ENCODE measurements at regions not wholly inside any gene's neighbourhood (a gene's known extent, or its start where the extent isn't known, plus 50 kb on each side); places are given as distances from the start of the nearest gene placed in this dataset.
A peak's percentile ranks its signal among the peaks of the same experiment; 100 is the strongest.

DNA sequence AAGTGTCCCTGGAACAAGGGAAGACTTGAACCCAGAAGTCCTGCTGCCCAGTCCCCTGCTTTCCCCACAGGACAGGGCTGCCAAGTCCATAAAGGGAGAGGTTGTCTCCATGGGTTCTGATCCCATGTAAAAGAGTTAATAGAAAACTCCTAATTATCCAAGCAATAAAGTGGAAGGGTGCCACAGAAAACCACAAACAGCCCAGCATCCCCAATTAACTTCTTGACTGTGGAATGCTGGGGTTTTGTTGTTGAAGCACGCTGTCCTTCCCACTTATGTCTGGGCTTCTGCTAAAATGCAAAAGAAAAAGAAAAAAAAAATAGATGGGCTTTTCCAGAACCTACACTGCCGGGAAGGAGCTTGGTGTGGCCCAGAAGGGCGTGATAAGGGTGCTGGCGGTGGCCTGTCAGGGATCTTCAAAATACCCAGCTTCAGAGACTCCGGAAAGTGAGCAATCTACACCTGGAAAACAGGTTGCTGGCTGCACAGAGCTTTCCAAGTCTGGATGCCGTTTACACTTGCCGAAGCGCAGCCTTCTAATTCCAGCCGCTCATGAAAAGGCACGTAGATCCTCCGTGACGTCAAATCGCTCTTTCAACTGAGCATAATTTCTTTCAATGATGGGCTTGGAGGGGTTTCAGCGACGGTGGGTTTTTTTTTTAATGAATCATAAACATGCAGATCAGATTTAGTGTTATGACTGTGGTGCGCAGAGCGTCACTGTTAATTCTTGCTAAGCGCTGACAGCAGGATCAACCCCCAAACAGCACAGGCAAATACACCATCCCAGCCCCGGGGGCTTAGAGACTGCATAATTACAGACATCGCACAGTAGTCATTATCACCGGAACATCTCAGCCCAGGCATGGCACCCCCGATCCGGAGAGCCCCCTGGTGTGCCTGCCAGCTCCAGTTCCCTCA, 197.6 kb downstream of the BCOR start:
- no peak overlapping the region for H3K27ac Mint-ChIP-seq
- H3K27me3 ChIP-seq (ENCODE audit: insufficient read depth, low read length), result no peaks in the 10 kb centered on the region
- DNase-seq, result no peak
- no peaks in the 10 kb centered on the region for H3K4me1 ChIP-seq (ENCODE audit: insufficient read depth, low read length)
- H3K9me3 Mint-ChIP-seq, result peaks cover 0 to 2% (median 0%) of the 10 kb centered on the region in 8 donors
- POLR2A ChIA-PET (ENCODE audit: partially characterized antibody), result no interaction called here
- H3K36me3 Mint-ChIP-seq, result no peaks in the 10 kb centered on the region
- H3K4me3 Mint-ChIP-seq, result no peak overlapping the region
- H3K36me3 ChIP-seq (ENCODE audit: insufficient read depth, low read length), result no peaks in the 10 kb centered on the region
- H3K4me1 Mint-ChIP-seq, result peaks cover 0 to 2% (median under 1%) of the 10 kb centered on the region in 4 donors
- intact Hi-C loops (cut with micrococcal nuclease), result no loop called here
- H3K27ac ChIP-seq (ENCODE audit: low read depth, low read length), result no peak overlapping the region
- CTCF ChIA-PET (ENCODE audit: partially characterized antibody), result no interaction called here
- H3K9me3 ChIP-seq (ENCODE audit: control insufficient read depth in 1 of 2, low read length in 2 of 2), result no peaks in the 10 kb centered on the region
- no peaks in the 10 kb centered on the region for H3K27me3 Mint-ChIP-seq
- H3K4me3 ChIP-seq (ENCODE audit: low read length in 2 of 2), result no peak overlapping the region

DNA sequence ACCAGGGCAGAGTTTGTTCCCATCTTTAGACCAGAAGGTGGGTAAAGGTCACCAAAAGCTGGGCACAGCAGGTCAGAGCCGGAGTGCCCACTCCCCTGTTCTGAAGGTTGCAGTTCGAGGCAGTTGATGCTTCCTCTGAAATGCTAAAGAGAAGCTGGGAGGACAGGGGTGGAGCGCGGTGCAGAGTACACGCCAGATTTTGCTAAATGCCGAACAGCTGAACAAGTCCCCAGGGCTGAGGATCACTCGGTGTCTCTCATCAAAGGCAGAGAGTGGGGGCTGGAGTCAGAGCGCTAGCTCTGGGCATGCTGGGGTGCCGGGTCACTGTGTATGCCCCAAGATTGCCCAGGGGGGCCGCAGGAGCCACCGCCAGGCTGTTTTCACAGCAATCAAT, 197.0 kb downstream of the BCOR start:
- Mint-ChIP-seq H3K4me3 (no peak overlapping the region), H3K4me1 (peaks cover 0 to 2% (median under 1%) of the 10 kb centered on the region in 4 donors), H3K27ac (no peak overlapping the region), H3K9me3 (peaks cover 0 to 2% (median 0%) of the 10 kb centered on the region in 8 donors), H3K27me3 (no peaks in the 10 kb centered on the region), H3K36me3 (no peaks in the 10 kb centered on the region)
- POLR2A ChIA-PET (ENCODE audit: partially characterized antibody), result no interaction called here
- CTCF ChIA-PET (ENCODE audit: partially characterized antibody), result no interaction called here
- Histone ChIP-seq H3K36me3 (ENCODE audit: insufficient read depth, low read length) (no peaks in the 10 kb centered on the region), H3K4me3 (ENCODE audit: low read length in 2 of 2) (no peak overlapping the region), H3K27ac (ENCODE audit: low read depth, low read length) (no peak overlapping the region), H3K27me3 (ENCODE audit: insufficient read depth, low read length) (no peaks in the 10 kb centered on the region), H3K4me1 (ENCODE audit: insufficient read depth, low read length) (no peaks in the 10 kb centered on the region), H3K9me3 (ENCODE audit: control insufficient read depth in 1 of 2, low read length in 2 of 2) (no peaks in the 10 kb centered on the region)
- intact Hi-C loops (cut with micrococcal nuclease), result no loop called here
- no peak for DNase-seq

DNA sequence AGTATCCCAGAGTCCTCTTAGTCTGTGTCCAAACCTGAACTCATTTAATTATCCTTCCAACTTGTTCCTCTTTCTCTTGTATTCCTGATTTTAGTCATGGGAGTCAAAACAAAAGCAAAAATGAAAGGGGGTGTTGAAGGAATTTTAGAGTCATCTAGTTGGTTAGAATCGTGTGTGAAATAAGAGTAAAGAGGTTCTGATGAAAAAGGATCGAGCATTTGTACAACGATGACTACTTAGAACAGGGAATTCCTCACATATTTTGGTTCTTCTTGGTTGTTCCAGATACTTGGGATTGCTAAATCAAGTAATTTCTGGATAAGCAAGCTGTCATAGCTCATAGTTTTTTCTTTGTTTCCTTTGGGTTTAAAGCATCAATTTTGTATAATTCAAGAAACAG, 194.4 kb downstream of the BCOR start:
- CTCF ChIA-PET (ENCODE audit: partially characterized antibody), result no interaction called here
- Mint-ChIP-seq H3K4me3 (no peak overlapping the region), H3K27ac (peak overlapping the region in 1 of 7 donors; percentile 89), H3K36me3 (no peaks in the 10 kb centered on the region), H3K4me1 (peaks cover 0 to 2% (median under 1%) of the 10 kb centered on the region in 4 donors), H3K9me3 (peaks cover 0 to 2% (median 0%) of the 10 kb centered on the region in 8 donors), H3K27me3 (no peaks in the 10 kb centered on the region)
- Histone ChIP-seq H3K4me1 (ENCODE audit: insufficient read depth, low read length) (no peaks in the 10 kb centered on the region), H3K4me3 (ENCODE audit: low read length in 2 of 2) (no peak overlapping the region), H3K27me3 (ENCODE audit: insufficient read depth, low read length) (no peaks in the 10 kb centered on the region), H3K9me3 (ENCODE audit: control insufficient read depth in 1 of 2, low read length in 2 of 2) (no peaks in the 10 kb centered on the region), H3K36me3 (ENCODE audit: insufficient read depth, low read length) (no peaks in the 10 kb centered on the region), H3K27ac (ENCODE audit: low read depth, low read length) (no peak overlapping the region)
- DNase-seq, result no peak
- intact Hi-C loops (cut with micrococcal nuclease), result no loop called here
- POLR2A ChIA-PET (ENCODE audit: partially characterized antibody), result no interaction called here

GRCh38 chrX:39903937-39904336, 193.8 kb downstream of the BCOR start:
- intact Hi-C loops (cut with micrococcal nuclease), result no loop called here
- Mint-ChIP-seq H3K27ac (no peak overlapping the region), H3K4me1 (peaks cover 0 to 2% (median under 1%) of the 10 kb centered on the region in 4 donors), H3K4me3 (no peak overlapping the region), H3K27me3 (no peaks in the 10 kb centered on the region), H3K36me3 (no peaks in the 10 kb centered on the region), H3K9me3 (peaks cover 0 to 2% (median 0%) of the 10 kb centered on the region in 8 donors)
- H3K4me3 ChIP-seq (ENCODE audit: low read length in 2 of 2), result no peak overlapping the region
- no peaks in the 10 kb centered on the region for H3K27me3 ChIP-seq (ENCODE audit: insufficient read depth, low read length)
- ChIA-PET POLR2A (ENCODE audit: partially characterized antibody) (no interaction called here), CTCF (ENCODE audit: partially characterized antibody) (no interaction called here)
- no peak overlapping the region for H3K27ac ChIP-seq (ENCODE audit: low read depth, low read length)
- H3K4me1 ChIP-seq (ENCODE audit: insufficient read depth, low read length), result no peaks in the 10 kb centered on the region
- no peak for DNase-seq
- H3K9me3 ChIP-seq (ENCODE audit: control insufficient read depth in 1 of 2, low read length in 2 of 2), result no peaks in the 10 kb centered on the region
- no peaks in the 10 kb centered on the region for H3K36me3 ChIP-seq (ENCODE audit: insufficient read depth, low read length)

DNA sequence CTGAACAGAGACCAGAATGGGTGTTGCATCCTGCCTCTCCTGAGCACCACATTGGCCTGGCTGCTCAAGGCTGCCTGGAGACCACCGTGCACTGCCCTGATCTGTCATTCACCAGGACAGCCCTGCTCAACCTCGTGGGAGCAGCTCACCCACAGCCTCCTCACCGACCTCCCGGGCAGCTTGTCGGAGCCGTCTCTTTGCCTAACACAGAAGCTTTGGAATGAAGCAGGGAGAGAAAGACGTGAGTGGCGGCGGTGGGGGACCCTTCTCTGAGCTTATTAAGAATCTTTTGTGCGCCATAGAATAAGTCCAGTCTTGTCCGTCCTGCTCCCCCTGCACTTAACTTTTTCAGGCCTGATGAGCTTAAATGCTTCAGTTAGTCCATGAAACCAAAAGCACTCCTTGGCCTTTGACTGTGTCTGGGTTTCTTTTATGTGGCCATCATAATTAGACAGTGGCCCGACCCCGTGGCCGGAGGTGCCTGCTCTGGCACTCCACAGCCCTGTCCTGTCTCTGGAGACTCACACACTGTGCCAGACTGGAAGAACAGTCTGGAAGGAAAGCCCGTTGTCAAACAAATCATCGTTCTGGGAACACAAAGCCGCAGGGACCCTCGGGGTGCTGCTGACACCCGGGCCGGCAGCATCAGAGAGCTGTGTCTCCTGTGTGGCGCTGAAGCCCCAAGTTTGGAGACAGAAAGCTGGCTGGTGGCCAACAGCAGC, 192.8 kb downstream of the BCOR start:
- no peak overlapping the region for H3K27ac Mint-ChIP-seq
- H3K27ac ChIP-seq (ENCODE audit: low read depth, low read length), result no peak overlapping the region
- no peaks in the 10 kb centered on the region for H3K27me3 Mint-ChIP-seq
- H3K9me3 ChIP-seq (ENCODE audit: control insufficient read depth in 1 of 2, low read length in 2 of 2), result no peaks in the 10 kb centered on the region
- H3K4me3 Mint-ChIP-seq, result no peak overlapping the region
- H3K4me3 ChIP-seq (ENCODE audit: low read length in 2 of 2), result no peak overlapping the region
- H3K4me1 Mint-ChIP-seq, result peaks cover 0 to 2% (median under 1%) of the 10 kb centered on the region in 4 donors
- no peaks in the 10 kb centered on the region for H3K9me3 Mint-ChIP-seq
- ChIA-PET CTCF (ENCODE audit: partially characterized antibody) (interaction anchor here (0.6 kb wide), 1 partner anchor 48 kb away, joined by 3 read pairs; no protein-coding TSS in a partner anchor), POLR2A (ENCODE audit: partially characterized antibody) (no interaction called here)
- H3K27me3 ChIP-seq (ENCODE audit: insufficient read depth, low read length), result no peaks in the 10 kb centered on the region
- no peak for DNase-seq
- intact Hi-C loops (cut with micrococcal nuclease), result no loop called here
- H3K36me3 ChIP-seq (ENCODE audit: insufficient read depth, low read length), result no peaks in the 10 kb centered on the region
- no peaks in the 10 kb centered on the region for H3K4me1 ChIP-seq (ENCODE audit: insufficient read depth, low read length)
- no peaks in the 10 kb centered on the region for H3K36me3 Mint-ChIP-seq

- Histone ChIP-seq H3K27ac (ENCODE audit: low read depth, low read length) (no peak overlapping the region), H3K27me3 (ENCODE audit: insufficient read depth, low read length) (no peaks in the 10 kb centered on the region), H3K4me1 (ENCODE audit: insufficient read depth, low read length) (no peaks in the 10 kb centered on the region), H3K36me3 (ENCODE audit: insufficient read depth, low read length) (no peaks in the 10 kb centered on the region), H3K4me3 (ENCODE audit: low read length in 2 of 2) (no peak overlapping the region), H3K9me3 (ENCODE audit: control insufficient read depth in 1 of 2, low read length in 2 of 2) (no peaks in the 10 kb centered on the region)
- POLR2A ChIA-PET (ENCODE audit: partially characterized antibody), result no interaction called here
- CTCF ChIA-PET (ENCODE audit: partially characterized antibody), result no interaction called here
- Mint-ChIP-seq H3K4me3 (no peak overlapping the region), H3K9me3 (no peaks in the 10 kb centered on the region), H3K27ac (no peak overlapping the region), H3K27me3 (no peaks in the 10 kb centered on the region), H3K36me3 (no peaks in the 10 kb centered on the region), H3K4me1 (peaks cover 0 to 2% (median under 1%) of the 10 kb centered on the region in 4 donors)
- intact Hi-C loops (cut with micrococcal nuclease), result no loop called here
- no peak for DNase-seq
Observed at GRCh38 chrX:39905538-39905891, 192.2 kb downstream of the BCOR start.

DNA sequence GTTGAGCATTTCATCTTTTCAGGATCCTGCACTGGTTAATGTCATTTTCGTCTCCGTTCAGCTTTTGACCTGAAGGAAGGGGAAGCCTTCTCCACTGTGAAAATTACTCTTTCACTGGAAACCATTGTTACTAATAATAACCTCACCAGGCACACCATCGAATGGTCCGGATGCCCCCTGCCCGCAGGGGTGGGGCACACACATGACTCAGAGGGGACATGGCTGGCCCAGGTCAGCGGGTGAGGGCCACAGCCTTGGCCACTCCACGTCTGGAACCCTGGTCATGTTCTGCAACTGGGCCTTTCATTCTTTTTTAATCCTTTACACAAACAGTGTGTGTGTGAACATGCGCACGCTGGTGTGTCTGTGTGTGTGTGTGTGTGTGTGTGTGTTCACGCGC, 191.8 kb downstream of the BCOR start:
- intact Hi-C loops (cut with micrococcal nuclease), result no loop called here
- H3K27ac ChIP-seq (ENCODE audit: low read depth, low read length), result no peak overlapping the region
- H3K9me3 ChIP-seq (ENCODE audit: control insufficient read depth in 1 of 2, low read length in 2 of 2), result no peaks in the 10 kb centered on the region
- Mint-ChIP-seq H3K4me1 (peaks cover 0 to 2% (median under 1%) of the 10 kb centered on the region in 4 donors), H3K9me3 (no peaks in the 10 kb centered on the region), H3K36me3 (no peaks in the 10 kb centered on the region), H3K27me3 (no peaks in the 10 kb centered on the region), H3K27ac (no peak overlapping the region), H3K4me3 (no peak overlapping the region)
- no peaks in the 10 kb centered on the region for H3K36me3 ChIP-seq (ENCODE audit: insufficient read depth, low read length)
- H3K4me3 ChIP-seq (ENCODE audit: low read length in 2 of 2), result no peak overlapping the region
- CTCF ChIA-PET (ENCODE audit: partially characterized antibody), result no interaction called here
- DNase-seq, result no peak
- H3K4me1 ChIP-seq (ENCODE audit: insufficient read depth, low read length), result no peaks in the 10 kb centered on the region
- POLR2A ChIA-PET (ENCODE audit: partially characterized antibody), result no interaction called here
- no peaks in the 10 kb centered on the region for H3K27me3 ChIP-seq (ENCODE audit: insufficient read depth, low read length)

Measured in CD4-positive, alpha-beta memory T cell (primary cell).